GM12891 (cell line): ENCODE measurements at regions not wholly inside any gene's neighbourhood (a gene's known extent, or its start where the extent isn't known, plus 50 kb on each side); places are given as distances from the start of the nearest gene placed in this dataset.

Experiments
- DNase-seq: peaks from one replicate; pipeline ENCODE4 v3.0.0; 2011; ENCODE audit warnings: low spot score; ENCODE audit not compliant: insufficient read length
- FAIRE-seq: peaks from 2 replicates; lab custom pipeline; 2011; peaks lifted over from hg19 to GRCh38; lab: Jason Lieb, UNC
- PAX5 ChIP-seq: IDR thresholded peaks from 2 replicates; pipeline ENCODE4 v1.6.1; 2011; ENCODE audit warnings: low read length, moderate library complexity, mild to moderate bottlenecking; ENCODE audit not compliant: insufficient read depth, severe bottlenecking
- POLR2A ChIP-seq: IDR thresholded peaks from 2 replicates; pipeline ENCODE4 v1.6.1; 2011; ENCODE audit warnings: low read depth, low read length, control low read depth
- POLR2AphosphoS5 ChIP-seq: IDR thresholded peaks from 2 replicates; pipeline ENCODE4 v1.6.1; 2011; ENCODE audit warnings: low read depth, low read length, control low read depth
- POU2F2 ChIP-seq: IDR thresholded peaks from 2 replicates; pipeline ENCODE4 v1.6.1; 2011; ENCODE audit warnings: low read depth, mild to moderate bottlenecking, control low read depth, low read length, moderate library complexity
- SPI1 ChIP-seq: IDR thresholded peaks from 2 replicates; pipeline ENCODE4 v1.6.1; 2011; ENCODE audit warnings: low read depth, low read length, control low read depth
- TAF1 ChIP-seq: IDR thresholded peaks from 2 replicates; pipeline ENCODE4 v1.6.1; 2011; ENCODE audit warnings: low read depth, low read length, control low read depth

GRCh38 chr11:123292647-123293046, 97.6 kb upstream of the CLMP start:
- FAIRE-seq (no peak), DNase-seq (no peak)
- TF ChIP-seq TAF1 (no peak), POLR2AphosphoS5 (no peak), POU2F2 (no peak), POLR2A (no peak), SPI1 (no peak), PAX5 (no peak)

- TF ChIP-seq PAX5 (no peak), POLR2A (no peak), TAF1 (no peak), SPI1 (no peak), POLR2AphosphoS5 (no peak), POU2F2 (no peak)
- FAIRE-seq (no peak), DNase-seq (no peak)
Observed at GRCh38 chr11:123291201-123291869, 96.3 kb upstream of the CLMP start.

DNA sequence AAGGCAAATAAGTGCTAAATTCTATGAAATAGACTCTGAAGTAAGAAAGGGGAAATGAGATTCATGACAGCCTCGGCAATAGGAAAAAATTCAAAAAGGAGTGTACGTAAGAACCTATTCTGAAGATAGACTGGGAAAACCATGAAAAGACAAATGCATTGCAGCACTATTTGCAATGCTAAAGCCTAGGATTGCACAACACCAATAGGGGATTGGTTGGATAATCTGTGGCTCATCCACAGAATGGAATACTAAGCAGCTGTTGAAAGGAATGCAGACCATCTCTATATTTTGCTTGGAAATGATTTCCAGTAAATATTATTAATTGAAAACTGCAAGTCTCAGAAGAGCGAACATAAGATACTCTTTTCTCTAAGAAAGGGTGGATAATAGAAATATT, 91.7 kb upstream of the CLMP start:
- TF ChIP-seq POLR2A (no peak), SPI1 (peak; percentile 69)
- DNase-seq: no peak
- peak; percentile 65 for FAIRE-seq

DNA sequence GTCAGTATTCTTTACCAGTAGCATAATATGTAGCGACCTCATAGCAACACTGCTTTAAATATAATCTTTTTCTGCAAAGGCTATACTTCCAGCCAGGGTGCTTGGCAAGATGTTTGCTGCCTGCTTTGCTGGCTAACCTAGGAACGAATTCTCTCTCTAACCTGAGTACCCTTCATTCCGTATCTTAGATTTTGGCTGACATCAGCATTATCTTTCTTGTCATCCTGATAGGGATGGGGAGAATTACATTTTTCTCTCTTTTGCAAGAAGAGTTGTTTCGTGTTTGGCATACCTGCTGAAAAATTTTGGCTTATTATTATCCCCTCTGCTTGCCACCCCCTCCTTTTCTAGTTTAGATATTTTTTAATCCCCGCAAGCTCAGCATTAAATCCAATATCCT, 91.2 kb upstream of the CLMP start:
- no peak for FAIRE-seq
- TF ChIP-seq POLR2AphosphoS5: no peak
- TF ChIP-seq POLR2A: no peak
- TF ChIP-seq POU2F2: no peak
- no peak for TF ChIP-seq TAF1
- no peak for TF ChIP-seq PAX5
- TF ChIP-seq SPI1: no peak
- no peak for DNase-seq

DNA sequence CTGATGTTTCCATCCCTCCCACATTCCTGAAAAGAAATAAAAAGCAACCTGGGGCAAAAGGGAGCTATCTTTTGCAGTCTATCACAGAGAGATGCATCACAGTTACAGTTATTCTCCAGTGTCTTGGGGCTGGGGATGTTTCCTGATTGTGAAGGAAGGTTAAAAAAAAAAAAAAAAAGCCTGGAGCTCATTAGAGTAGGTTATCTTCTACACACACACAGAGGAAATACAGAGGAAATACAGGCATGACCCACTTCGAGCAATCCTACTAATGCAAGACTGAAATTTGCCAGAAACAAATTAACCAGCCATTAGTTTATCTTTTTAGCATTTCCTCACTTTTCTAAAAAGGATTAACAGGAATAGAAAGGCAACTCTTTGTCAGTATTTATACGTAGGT, 89.4 kb upstream of the CLMP start:
- no peak for DNase-seq
- no peak for FAIRE-seq
- no peak for TF ChIP-seq PAX5
- TF ChIP-seq TAF1: no peak
- no peak for TF ChIP-seq SPI1
- no peak for TF ChIP-seq POU2F2

GRCh38 chr11:123282597-123282996, 87.5 kb upstream of the CLMP start:
- TF ChIP-seq POU2F2 (no peak), POLR2AphosphoS5 (no peak), POLR2A (no peak), PAX5 (no peak), TAF1 (no peak), SPI1 (no peak)
- no peak for FAIRE-seq
- DNase-seq: no peak

DNA sequence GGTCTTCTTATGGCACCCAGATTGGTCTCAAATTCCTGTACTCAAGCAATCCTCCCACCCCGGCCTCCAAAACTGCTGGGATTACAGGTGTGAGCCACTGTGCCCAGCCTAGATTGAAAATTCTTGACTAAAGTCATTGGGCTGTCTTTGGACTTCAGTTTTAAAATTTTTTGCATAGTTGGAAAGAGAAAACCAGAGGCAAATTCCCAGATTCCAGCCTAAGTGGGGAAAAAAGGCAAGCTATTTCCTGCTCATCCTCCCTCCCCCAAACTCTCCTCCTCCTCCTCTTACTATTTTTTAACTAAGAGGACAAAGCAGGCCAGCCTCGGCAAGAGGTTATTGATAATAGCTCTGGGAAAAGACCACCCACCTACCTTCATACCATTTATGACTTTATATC, 78.6 kb upstream of the CLMP start:
- DNase-seq (no peak), FAIRE-seq (no peak)
- TF ChIP-seq POLR2A (no peak), TAF1 (no peak), POU2F2 (no peak), PAX5 (no peak), POLR2AphosphoS5 (no peak), SPI1 (no peak)

DNA sequence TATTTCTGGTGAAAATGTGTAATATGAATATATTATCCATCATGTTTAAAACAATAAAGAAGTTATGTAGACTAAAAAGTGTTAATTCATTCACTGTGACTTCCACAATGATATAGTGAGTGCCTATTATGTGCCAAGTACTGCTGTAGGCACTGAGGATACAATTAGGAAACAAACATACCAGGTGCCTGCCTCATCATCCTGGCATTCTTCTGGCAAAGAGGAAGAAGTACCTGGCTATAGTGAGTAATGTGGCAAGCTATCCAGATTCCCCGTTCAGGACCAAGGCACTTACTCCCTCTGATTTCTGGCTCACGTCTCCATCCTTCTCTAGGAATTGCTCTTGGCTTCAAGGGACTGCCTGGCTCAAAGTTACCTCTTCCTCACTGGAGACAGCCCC, 77.5 kb upstream of the CLMP start:
- no peak for DNase-seq
- FAIRE-seq: no peak
- no peak for TF ChIP-seq TAF1
- TF ChIP-seq POU2F2: no peak
- TF ChIP-seq SPI1: no peak
- no peak for TF ChIP-seq PAX5
- no peak for TF ChIP-seq POLR2AphosphoS5
- no peak for TF ChIP-seq POLR2A

DNA sequence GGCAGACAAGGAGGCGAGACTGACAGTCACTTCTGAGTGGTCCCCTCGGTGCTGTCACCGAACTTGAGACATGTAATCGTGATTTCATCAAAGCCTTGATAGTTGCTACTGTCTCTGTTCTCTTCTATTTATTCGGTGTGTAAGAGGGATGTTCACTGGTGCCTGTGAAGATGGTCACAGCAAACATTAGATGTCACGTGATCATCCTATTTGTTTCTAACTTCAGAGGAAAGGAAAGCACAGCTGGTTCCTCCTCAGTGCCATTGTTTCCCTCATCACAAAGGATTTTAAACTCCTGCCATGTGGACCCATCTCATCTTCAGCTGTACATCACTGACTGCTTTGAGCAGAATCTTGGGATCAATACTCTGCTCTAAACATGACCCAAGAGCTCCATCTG, 73.1 kb upstream of the CLMP start:
- peak; percentile 66 for FAIRE-seq
- TF ChIP-seq POU2F2 (no peak), PAX5 (no peak), SPI1 (no peak), POLR2A (no peak), TAF1 (no peak), POLR2AphosphoS5 (no peak)
- no peak for DNase-seq

DNA sequence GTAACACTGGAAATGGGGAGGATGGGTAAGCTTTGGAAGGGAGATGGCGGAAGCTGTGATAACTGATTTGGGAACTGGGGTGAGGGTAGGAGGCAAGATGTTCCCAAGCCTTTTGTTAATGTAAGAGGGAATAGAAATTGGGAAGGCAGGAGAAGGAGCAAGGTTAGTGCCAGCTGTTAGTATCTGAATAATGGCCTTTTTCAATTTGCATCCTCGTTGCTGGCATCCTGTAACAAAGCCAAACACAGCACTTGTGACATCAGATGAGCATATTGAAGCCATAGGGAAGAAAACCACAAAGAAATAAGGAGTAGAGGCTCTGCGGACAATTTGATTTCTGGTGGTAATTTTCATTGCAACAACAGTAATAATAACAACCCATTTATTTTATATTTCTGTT, 70.9 kb upstream of the CLMP start:
- TF ChIP-seq TAF1 (no peak), SPI1 (no peak), PAX5 (no peak), POLR2AphosphoS5 (no peak), POLR2A (no peak), POU2F2 (no peak)
- DNase-seq: no peak
- no peak for FAIRE-seq
